ENCODE measurements at regions not wholly inside any gene's neighbourhood (a gene's known extent, or its start where the extent isn't known, plus 50 kb on each side); places are given as distances from the start of the nearest gene placed in this dataset.

DNA sequence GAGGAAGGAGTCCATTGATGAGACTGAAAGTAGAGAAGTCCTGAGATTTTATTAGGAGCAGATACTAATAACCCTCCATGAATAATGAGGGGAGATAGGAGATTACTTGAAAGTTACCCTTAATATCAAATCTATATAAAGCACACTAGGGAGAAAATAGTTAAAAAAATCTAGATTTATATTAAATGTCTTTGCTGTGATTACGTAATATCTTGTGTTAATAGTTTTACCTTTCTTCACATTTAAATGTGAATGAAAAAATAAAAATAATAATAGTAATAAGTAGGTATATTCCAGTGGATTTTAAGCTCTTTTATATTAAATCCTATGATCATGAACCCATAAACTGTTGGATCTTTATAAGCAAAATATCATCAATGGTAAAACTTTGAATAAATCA, 267.3 kb upstream of the SYT10 start:
- Histone ChIP-seq H3K4me3 (no peak overlapping the region), H4K20me1 (ENCODE audit: insufficient read depth, poor library complexity, severe bottlenecking) (no peaks in the 10 kb centered on the region), H3K9me3 (ENCODE audit: low read depth) (no peaks in the 10 kb centered on the region), H3K36me3 (replicated peaks; ENCODE audit: insufficient read depth, low read depth) (no peaks in the 10 kb centered on the region), H3K9me2 (replicated peaks; ENCODE audit: insufficient read depth) (no peaks in the 10 kb centered on the region), H3K27ac (no peak overlapping the region), H2AFZ (no peak overlapping the region), H3K27me3 (no peaks in the 10 kb centered on the region), H3K4me2 (no peak overlapping the region), H3K79me2 (no peaks in the 10 kb centered on the region), H3K4me1 (ENCODE audit: insufficient read depth) (no peaks in the 10 kb centered on the region)
- TF ChIP-seq EZH2phosphoT487 (IDR thresholded peaks at IDR 0.05; ENCODE audit: low read depth, severe bottlenecking, unreplicated experiment) (no peak), EZH2 (IDR thresholded peaks at IDR 0.05; ENCODE audit: borderline replicate concordance) (no peak)
- TF ChIP-seq, protein P1, sequence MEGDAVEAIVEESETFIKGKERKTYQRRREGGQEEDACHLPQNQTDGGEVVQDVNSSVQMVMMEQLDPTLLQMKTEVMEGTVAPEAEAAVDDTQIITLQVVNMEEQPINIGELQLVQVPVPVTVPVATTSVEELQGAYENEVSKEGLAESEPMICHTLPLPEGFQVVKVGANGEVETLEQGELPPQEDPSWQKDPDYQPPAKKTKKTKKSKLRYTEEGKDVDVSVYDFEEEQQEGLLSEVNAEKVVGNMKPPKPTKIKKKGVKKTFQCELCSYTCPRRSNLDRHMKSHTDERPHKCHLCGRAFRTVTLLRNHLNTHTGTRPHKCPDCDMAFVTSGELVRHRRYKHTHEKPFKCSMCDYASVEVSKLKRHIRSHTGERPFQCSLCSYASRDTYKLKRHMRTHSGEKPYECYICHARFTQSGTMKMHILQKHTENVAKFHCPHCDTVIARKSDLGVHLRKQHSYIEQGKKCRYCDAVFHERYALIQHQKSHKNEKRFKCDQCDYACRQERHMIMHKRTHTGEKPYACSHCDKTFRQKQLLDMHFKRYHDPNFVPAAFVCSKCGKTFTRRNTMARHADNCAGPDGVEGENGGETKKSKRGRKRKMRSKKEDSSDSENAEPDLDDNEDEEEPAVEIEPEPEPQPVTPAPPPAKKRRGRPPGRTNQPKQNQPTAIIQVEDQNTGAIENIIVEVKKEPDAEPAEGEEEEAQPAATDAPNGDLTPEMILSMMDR (IDR thresholded peaks at IDR 0.05; ENCODE audit: poor library complexity) = no peak
- 87% methylated on average over 1 of the region's 1 CpG for WGBS (ENCODE audit: low lambda C conversion rate, missing lambda C conversion rate)
- DNase-seq (ENCODE audit: low spot score) = no peak

DNA sequence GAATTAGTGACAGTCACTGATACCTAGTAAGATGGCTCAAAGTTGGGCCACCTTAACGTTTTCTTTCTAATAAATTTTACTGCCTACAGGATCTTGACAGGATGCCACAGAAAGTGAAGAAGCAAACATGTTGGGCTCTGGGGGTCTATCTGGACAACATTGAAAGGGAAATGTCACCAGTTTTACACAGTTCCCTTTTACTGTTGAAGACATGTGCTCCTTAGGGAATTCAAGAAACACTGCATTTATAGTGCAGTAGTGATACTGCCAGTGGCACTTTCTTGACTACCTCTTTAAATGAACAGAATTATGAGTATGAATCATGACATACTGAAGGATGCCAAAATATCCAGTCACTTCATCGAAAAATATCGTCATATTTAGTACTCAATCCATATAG, 269.3 kb upstream of the SYT10 start:
- H3K27me3 ChIP-seq = no peaks in the 10 kb centered on the region
- H3K79me2 ChIP-seq = no peaks in the 10 kb centered on the region
- no peaks in the 10 kb centered on the region for H3K4me1 ChIP-seq (ENCODE audit: insufficient read depth)
- no peaks in the 10 kb centered on the region for H3K9me2 ChIP-seq (replicated peaks; ENCODE audit: insufficient read depth)
- no peak overlapping the region for H2AFZ ChIP-seq
- H3K4me2 ChIP-seq = no peak overlapping the region
- H3K9me3 ChIP-seq (ENCODE audit: low read depth) = no peaks in the 10 kb centered on the region
- 84% methylated on average over 3 of the region's 3 CpGs for WGBS (ENCODE audit: low lambda C conversion rate, missing lambda C conversion rate)
- DNase-seq (ENCODE audit: low spot score) = no peak
- TF ChIP-seq, protein P1 (IDR thresholded peaks at IDR 0.05; ENCODE audit: poor library complexity) = no peak
- TF ChIP-seq EZH2 (IDR thresholded peaks at IDR 0.05; ENCODE audit: borderline replicate concordance) (no peak), EZH2phosphoT487 (IDR thresholded peaks at IDR 0.05; ENCODE audit: low read depth, severe bottlenecking, unreplicated experiment) (no peak)
- H3K36me3 ChIP-seq (replicated peaks; ENCODE audit: insufficient read depth, low read depth) = no peaks in the 10 kb centered on the region
- H3K27ac ChIP-seq = no peak overlapping the region
- no peak overlapping the region for H3K4me3 ChIP-seq
- no peaks in the 10 kb centered on the region for H4K20me1 ChIP-seq (ENCODE audit: insufficient read depth, poor library complexity, severe bottlenecking)

DNA sequence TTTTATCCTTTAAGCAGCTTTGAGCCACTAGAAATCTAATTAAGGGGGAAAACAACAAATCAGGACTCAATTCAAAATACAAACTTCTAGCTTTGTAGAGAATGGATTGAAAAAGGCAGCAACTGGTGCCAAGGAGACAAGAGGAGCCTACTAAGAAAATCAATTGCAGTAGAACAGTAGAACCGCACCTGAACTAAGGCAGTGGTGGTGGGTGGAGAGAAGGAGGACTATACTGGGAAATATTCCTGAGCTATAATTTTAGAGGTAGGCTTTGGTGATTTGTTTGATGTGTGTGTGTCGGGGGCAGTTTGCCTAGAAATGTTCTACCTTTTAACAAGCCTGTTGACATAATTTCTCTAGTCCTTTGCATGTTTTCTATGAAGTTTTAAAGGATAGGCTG, 270.9 kb upstream of the SYT10 start:
- H3K9me2 ChIP-seq (replicated peaks; ENCODE audit: insufficient read depth) = no peaks in the 10 kb centered on the region
- no peaks in the 10 kb centered on the region for H3K36me3 ChIP-seq (replicated peaks; ENCODE audit: insufficient read depth, low read depth)
- no peak overlapping the region for H3K27ac ChIP-seq
- no peak for DNase-seq (ENCODE audit: low spot score)
- no peaks in the 10 kb centered on the region for H3K79me2 ChIP-seq
- H2AFZ ChIP-seq = no peak overlapping the region
- H3K4me2 ChIP-seq = no peak overlapping the region
- no peak for TF ChIP-seq EZH2 (IDR thresholded peaks at IDR 0.05; ENCODE audit: borderline replicate concordance)
- TF ChIP-seq EZH2phosphoT487 (IDR thresholded peaks at IDR 0.05; ENCODE audit: low read depth, severe bottlenecking, unreplicated experiment) = no peak
- TF ChIP-seq, protein P1 (IDR thresholded peaks at IDR 0.05; ENCODE audit: poor library complexity) = no peak
- H3K4me3 ChIP-seq = no peak overlapping the region
- no peaks in the 10 kb centered on the region for H4K20me1 ChIP-seq (ENCODE audit: insufficient read depth, poor library complexity, severe bottlenecking)
- no peaks in the 10 kb centered on the region for H3K9me3 ChIP-seq (ENCODE audit: low read depth)
- no peaks in the 10 kb centered on the region for H3K27me3 ChIP-seq
- H3K4me1 ChIP-seq (ENCODE audit: insufficient read depth) = no peaks in the 10 kb centered on the region
- WGBS (ENCODE audit: low lambda C conversion rate, missing lambda C conversion rate) = 87% methylated on average over 2 of the region's 2 CpGs

DNA sequence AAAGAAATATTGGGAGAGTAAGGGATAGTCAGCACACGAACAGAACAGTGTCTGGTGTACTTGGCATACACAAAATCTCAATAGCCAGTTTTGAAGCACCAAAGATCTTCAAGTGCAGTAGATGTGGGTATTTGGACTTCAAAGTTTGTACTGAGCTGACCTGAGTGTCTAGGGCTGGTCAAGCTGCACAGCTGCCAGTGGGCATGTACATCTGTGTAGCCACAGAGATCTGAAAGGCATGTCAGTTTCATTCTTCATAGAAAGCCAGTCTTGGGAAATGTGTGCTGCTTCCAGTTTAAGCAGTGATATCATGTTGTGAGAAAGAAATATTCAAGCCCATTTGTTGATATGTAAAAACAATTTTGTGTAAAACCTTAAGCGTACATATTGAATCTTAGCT, 279.0 kb upstream of the SYT10 start:
- Histone ChIP-seq H3K27me3 (no peaks in the 10 kb centered on the region), H3K4me1 (ENCODE audit: insufficient read depth) (no peaks in the 10 kb centered on the region), H3K79me2 (no peaks in the 10 kb centered on the region), H3K27ac (no peak overlapping the region), H2AFZ (no peak overlapping the region), H3K9me3 (ENCODE audit: low read depth) (no peaks in the 10 kb centered on the region), H3K4me3 (no peak overlapping the region), H3K36me3 (replicated peaks; ENCODE audit: insufficient read depth, low read depth) (no peaks in the 10 kb centered on the region), H4K20me1 (ENCODE audit: insufficient read depth, poor library complexity, severe bottlenecking) (no peaks in the 10 kb centered on the region), H3K9me2 (replicated peaks; ENCODE audit: insufficient read depth) (no peaks in the 10 kb centered on the region), H3K4me2 (no peak overlapping the region)
- DNase-seq (ENCODE audit: low spot score) = no peak
- no peak for TF ChIP-seq EZH2phosphoT487 (IDR thresholded peaks at IDR 0.05; ENCODE audit: low read depth, severe bottlenecking, unreplicated experiment)
- TF ChIP-seq EZH2 (IDR thresholded peaks at IDR 0.05; ENCODE audit: borderline replicate concordance) = no peak
- TF ChIP-seq, protein P1 (IDR thresholded peaks at IDR 0.05; ENCODE audit: poor library complexity) = no peak
- 85% methylated on average over 2 of the region's 2 CpGs for WGBS (ENCODE audit: low lambda C conversion rate, missing lambda C conversion rate)
